IMR-90 (cell line): ENCODE measurements at regions not wholly inside any gene's neighbourhood (a gene's known extent, or its start where the extent isn't known, plus 50 kb on each side); places are given as distances from the start of the nearest gene placed in this dataset.

Source experiments
- ATAC-seq: fragments of 200-7000 bp; cut with Tn5 transposase; 2 replicates; pipeline ENCODE4 v1.9.1; 2020; ENCODE audit warnings: low read depth, mild to moderate bottlenecking, moderate library complexity
- BruUV-seq: library from RNA; stranded (reverse); fragments of 400-500 nt; replicated peaks from 2 replicates; lab custom pipeline; 2021; lab: Mats Ljungman, UMichigan
- CTCF ChIA-PET: fragments of 300-600 bp; formaldehyde crosslinking; extraction: SDS; loops from one replicate; lab custom pipeline; 2021; ENCODE audit warnings: antibody characterized with exemption; lab: Yijun Ruan, JAX
- POLR2A ChIA-PET: fragments of 300-600 bp; sonication (Branson Sonifier 250); formaldehyde crosslinking; loops from one replicate; lab custom pipeline; 2022; ENCODE audit warnings: antibody characterized with exemption; ENCODE audit not compliant: unreplicated experiment; lab: Charles Lee
- DNase-seq: peaks from one replicate; pipeline ENCODE4 v3.0.0; 2013
- H2AFZ ChIP-seq: replicated peaks from 2 replicates; pipeline ENCODE3; 2013; ENCODE audit warnings: low read length, mild to moderate bottlenecking; ENCODE audit not compliant: poor library complexity
- H2AK5ac ChIP-seq: 2 replicates; pipeline ENCODE4 v1.6.1; 2013; ENCODE audit warnings: low read depth, low read length, inconsistent platforms
- H2AK9ac ChIP-seq: replicated peaks from 2 replicates; pipeline ENCODE3; 2013; ENCODE audit warnings: mild to moderate bottlenecking, low read depth, low read length, moderate library complexity; ENCODE audit not compliant: poor library complexity
- H2BK120ac ChIP-seq: 2 replicates; pipeline ENCODE4 v1.6.1; 2013; ENCODE audit warnings: low read depth, low read length, inconsistent platforms
- H2BK15ac ChIP-seq: 3 replicates; pipeline ENCODE4 v1.6.1; 2013; ENCODE audit warnings: low read depth, low read length, inconsistent platforms
- H2BK20ac ChIP-seq: 2 replicates; pipeline ENCODE4 v1.6.1; 2013; ENCODE audit warnings: low read depth, mild to moderate bottlenecking, inconsistent platforms, low read length, moderate library complexity
- H2BK5ac ChIP-seq: 2 replicates; pipeline ENCODE4 v1.6.1; 2013; ENCODE audit warnings: mild to moderate bottlenecking, low read depth, low read length, inconsistent platforms; ENCODE audit not compliant: poor library complexity, severe bottlenecking
- H3K14ac ChIP-seq: replicated peaks from 2 replicates; pipeline ENCODE4 v1.6.1; 2013; ENCODE audit warnings: low read depth, low read length, inconsistent platforms
- H3K18ac ChIP-seq: 2 replicates; pipeline ENCODE4 v1.6.1; 2013; ENCODE audit warnings: low read depth, low read length, control low read depth
- H3K23ac ChIP-seq: 2 replicates; pipeline ENCODE4 v1.6.1; 2013; ENCODE audit warnings: low read depth, low read length, inconsistent platforms
- H3K27ac ChIP-seq: 2 replicates; pipeline ENCODE4 v1.5.1; 2013; ENCODE audit warnings: mild to moderate bottlenecking, control low read depth, low read length; ENCODE audit not compliant: insufficient read depth
- H3K27me3 ChIP-seq: 2 replicates; pipeline ENCODE4 v1.6.1; 2013; ENCODE audit warnings: low read length; ENCODE audit not compliant: control insufficient read depth, insufficient read depth
- H3K36me3 ChIP-seq: 2 replicates; pipeline ENCODE4 v1.6.1; 2013; ENCODE audit warnings: low read length, mixed read lengths; ENCODE audit not compliant: control insufficient read depth, insufficient read depth
- H3K4ac ChIP-seq: 2 replicates; pipeline ENCODE4 v1.6.1; 2013; ENCODE audit warnings: low read depth, low read length, inconsistent platforms
- H3K4me1 ChIP-seq: 2 replicates; pipeline ENCODE4 v1.6.1; 2013; ENCODE audit warnings: low read length, mixed read lengths; ENCODE audit not compliant: control insufficient read depth, insufficient read depth
- H3K4me2 ChIP-seq: 2 replicates; pipeline ENCODE4 v1.6.1; 2013; ENCODE audit warnings: low read depth, mild to moderate bottlenecking, control low read depth, low read length, moderate library complexity
- H3K4me3 ChIP-seq: 2 replicates; pipeline ENCODE4 v1.5.1; 2013; ENCODE audit warnings: low read depth, mild to moderate bottlenecking, control low read depth, low read length, moderate library complexity; ENCODE audit not compliant: insufficient read depth
- H3K56ac ChIP-seq: 2 replicates; pipeline ENCODE4 v1.6.1; 2013; ENCODE audit warnings: low read length, inconsistent platforms; ENCODE audit not compliant: insufficient read depth; ENCODE audit errors: extremely low read depth
- H3K79me1 ChIP-seq, 2 experiments: 2 replicates each; pipeline ENCODE4 v1.6.1; 2013; ENCODE audit warnings: low read length in 2 of 2, inconsistent platforms in 1 of 2, low read depth in 1 of 2
- H3K9ac ChIP-seq: 2 replicates; pipeline ENCODE4 v1.6.1; 2013; ENCODE audit warnings: low read depth, low read length, control low read depth
- H3K9me1 ChIP-seq: 2 replicates; pipeline ENCODE4 v1.6.1; 2013; ENCODE audit warnings: low read length, inconsistent platforms; ENCODE audit not compliant: insufficient read depth
- H3K9me3 ChIP-seq: 2 replicates; pipeline ENCODE4 v1.6.1; 2013; ENCODE audit warnings: low read length; ENCODE audit not compliant: control insufficient read depth, insufficient read depth
- H4K20me1 ChIP-seq: 2 replicates; pipeline ENCODE4 v1.6.1; 2013; ENCODE audit warnings: low read length, inconsistent platforms; ENCODE audit not compliant: insufficient read depth
- H4K5ac ChIP-seq: 2 replicates; pipeline ENCODE4 v1.6.1; 2013; ENCODE audit warnings: mild to moderate bottlenecking, low read depth, low read length, control low read depth
- H4K8ac ChIP-seq, 2 experiments: 2 replicates each; pipeline ENCODE4 v1.6.1; 2013; ENCODE audit warnings: low read depth in 2 of 2, low read length in 2 of 2, control low read depth in 1 of 2, inconsistent platforms in 1 of 2
- H4K91ac ChIP-seq: 2 replicates; pipeline ENCODE4 v1.6.1; 2013; ENCODE audit warnings: low read depth, low read length, inconsistent platforms; ENCODE audit not compliant: insufficient read depth
- BHLHE40 ChIP-seq: fragments of 150-350 bp; IDR thresholded peaks from 2 replicates; pipeline ENCODE4 v1.6.1; 2016; ENCODE audit warnings: mild to moderate bottlenecking, low read depth, low read length
- CEBPB ChIP-seq: IDR thresholded peaks from 2 replicates; pipeline ENCODE4 v1.6.1; 2012; ENCODE audit warnings: low read depth, low read length, improper control_type of control experiment
- CHD1 ChIP-seq: IDR thresholded peaks from 2 replicates; pipeline ENCODE4 v1.6.1; 2012; ENCODE audit warnings: low read depth, low read length, improper control_type of control experiment
- FOS ChIP-seq: fragments of 150-350 bp; IDR thresholded peaks from 2 replicates; pipeline ENCODE4 v1.6.1; 2016; ENCODE audit warnings: low read depth, low read length
- MAFK ChIP-seq: IDR thresholded peaks from 2 replicates; pipeline ENCODE4 v1.6.1; 2012; ENCODE audit warnings: low read depth, low read length, improper control_type of control experiment
- MAZ ChIP-seq: IDR thresholded peaks from 2 replicates; pipeline ENCODE4 v1.6.1; 2012; ENCODE audit warnings: low read depth, mild to moderate bottlenecking, low read length, improper control_type of control experiment, moderate library complexity, borderline replicate concordance
- MXI1 ChIP-seq: IDR thresholded peaks from 2 replicates; pipeline ENCODE4 v1.6.1; 2012; ENCODE audit warnings: low read depth, mild to moderate bottlenecking, low read length, moderate library complexity, borderline replicate concordance
- NFE2L2 ChIP-seq: fragments of 150-350 bp; IDR thresholded peaks from 2 replicates; pipeline ENCODE4 v1.6.1; 2016; ENCODE audit warnings: low read depth, mild to moderate bottlenecking, low read length
- POLR2A ChIP-seq: IDR thresholded peaks from 2 replicates; pipeline ENCODE4 v1.6.1; 2012; ENCODE audit warnings: mild to moderate bottlenecking, low read depth, low read length
- RCOR1 ChIP-seq: IDR thresholded peaks from 2 replicates; pipeline ENCODE4 v1.6.1; 2012; ENCODE audit warnings: mild to moderate bottlenecking, low read length, improper control_type of control experiment; ENCODE audit not compliant: insufficient replicate concordance
- RFX5 ChIP-seq: IDR thresholded peaks from 2 replicates; pipeline ENCODE4 v1.8.0; 2012; ENCODE audit warnings: low read depth, mild to moderate bottlenecking, low read length, moderate library complexity
- SMC3 ChIP-seq: fragments of 150-350 bp; IDR thresholded peaks from 2 replicates; pipeline ENCODE4 v1.6.1; 2016; ENCODE audit warnings: low read depth, mild to moderate bottlenecking, antibody characterized with exemption, low read length, moderate library complexity
- WGBS, 2 experiments: methylation state at CpG; one replicate each; pipeline versions ENCODE4 v1.1.5 to v1.1.7; 2013; ENCODE audit warnings: missing lambda C conversion rate in 2 of 2; ENCODE audit not compliant: insufficient read length in 1 of 2; ENCODE audit errors: extremely low coverage in 2 of 2; 5-methylcytosine and 5-hydroxymethylcytosine counted together
- dilution Hi-C: fragments of 300-500 bp; cut with HindIII; formaldehyde crosslinking; loops from one replicate; pipeline ENCODE4 v1.14.3; 2018; ENCODE audit warnings: low sequenced_read_pairs; ENCODE audit not compliant: unreplicated experiment
- in situ Hi-C: fragments of 300-500 bp; cut with MboI; formaldehyde crosslinking; loops from 3 replicates; pipeline ENCODE4 v1.14.3; 2019; ENCODE audit warnings: low sequenced_read_pairs, inconsistent platforms, mixed read lengths
- intact Hi-C: fragments of 100-400 bp; cut with micrococcal nuclease; formaldehyde crosslinking; loops from 2 replicates; pipeline ENCODE4 v1.10.0; 2022
- TF ChIP-seq, protein P1 (sequence below): conservative IDR thresholded peaks from 2 replicates; pipeline ENCODE4 v1.5.1; 2012; ENCODE audit warnings: mild to moderate bottlenecking, low read depth, low read length, improper control_type of control experiment
- TF ChIP-seq, protein P2 (sequence below): fragments of 150-350 bp; IDR thresholded peaks from 2 replicates; pipeline ENCODE4 v1.6.1; 2017; ENCODE audit warnings: mild to moderate bottlenecking, antibody characterized with exemption, low read length, low read depth

DNA sequence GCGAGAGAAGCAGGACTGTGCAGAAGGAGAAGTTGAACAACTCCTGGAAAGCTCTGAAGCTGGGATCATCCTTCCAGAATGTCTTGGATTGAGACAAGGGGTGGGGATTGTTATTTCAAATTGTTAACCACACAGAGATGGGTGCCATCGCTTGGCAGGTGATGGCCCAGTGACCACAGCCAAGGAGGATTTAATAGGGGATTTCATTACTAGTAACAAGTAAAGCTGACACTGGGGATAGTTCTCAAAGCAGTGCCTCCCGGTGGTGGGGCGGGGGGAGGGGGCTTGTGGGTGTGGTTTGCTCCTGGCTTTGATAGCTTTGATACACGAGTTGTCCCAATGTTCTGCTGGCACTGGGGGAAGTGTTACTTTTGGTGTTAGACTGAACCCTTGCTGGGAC is 59.2 kb downstream of the ZNF503 start:
- 100% methylated on average over 1 of the region's 5 CpGs; no CpG with 5 or more reads in 1 of the 2 experiments for WGBS, 2 experiments
- no peak for ATAC-seq
- POLR2A ChIA-PET: no interaction called here

More for the DNA sequence above, 59.2 kb downstream of the ZNF503 start:
- intact Hi-C loops (no loop called here), in situ Hi-C loops (no loop called here), dilution Hi-C loops (no loop called here)
- no peaks in the 10 kb centered on the region for H3K4me1 ChIP-seq
- no peak overlapping the region for H2AK9ac ChIP-seq
- CTCF ChIA-PET: interaction anchor here (0.6 kb wide), 1 partner anchor 13 kb away, joined by 3 read pairs; no protein-coding TSS in a partner anchor
- peaks cover 4% of the 10 kb centered on the region for H3K9me3 ChIP-seq
- no peaks in the 10 kb centered on the region for H3K9me1 ChIP-seq
- no peak overlapping the region for H3K56ac ChIP-seq
- H3K79me1 ChIP-seq: no peaks in the 10 kb centered on the region
- no peak overlapping the region for H3K4me2 ChIP-seq
- no peak overlapping the region for H2AK5ac ChIP-seq
- H3K18ac ChIP-seq: no peak overlapping the region
- no peak overlapping the region for H3K14ac ChIP-seq
- no peak overlapping the region for H2BK120ac ChIP-seq
- no peak for DNase-seq
- no peak overlapping the region for H3K4me3 ChIP-seq
- no peak overlapping the region for H4K8ac ChIP-seq
- no peak overlapping the region for H3K27ac ChIP-seq
- TF ChIP-seq BHLHE40 (no peak), MXI1 (no peak), MAZ (no peak), NFE2L2 (no peak), POLR2A (no peak), RFX5 (no peak), MAFK (no peak), CHD1 (no peak), CEBPB (no peak), FOS (no peak), SMC3 (no peak), RCOR1 (no peak)
- TF ChIP-seq, protein P1, sequence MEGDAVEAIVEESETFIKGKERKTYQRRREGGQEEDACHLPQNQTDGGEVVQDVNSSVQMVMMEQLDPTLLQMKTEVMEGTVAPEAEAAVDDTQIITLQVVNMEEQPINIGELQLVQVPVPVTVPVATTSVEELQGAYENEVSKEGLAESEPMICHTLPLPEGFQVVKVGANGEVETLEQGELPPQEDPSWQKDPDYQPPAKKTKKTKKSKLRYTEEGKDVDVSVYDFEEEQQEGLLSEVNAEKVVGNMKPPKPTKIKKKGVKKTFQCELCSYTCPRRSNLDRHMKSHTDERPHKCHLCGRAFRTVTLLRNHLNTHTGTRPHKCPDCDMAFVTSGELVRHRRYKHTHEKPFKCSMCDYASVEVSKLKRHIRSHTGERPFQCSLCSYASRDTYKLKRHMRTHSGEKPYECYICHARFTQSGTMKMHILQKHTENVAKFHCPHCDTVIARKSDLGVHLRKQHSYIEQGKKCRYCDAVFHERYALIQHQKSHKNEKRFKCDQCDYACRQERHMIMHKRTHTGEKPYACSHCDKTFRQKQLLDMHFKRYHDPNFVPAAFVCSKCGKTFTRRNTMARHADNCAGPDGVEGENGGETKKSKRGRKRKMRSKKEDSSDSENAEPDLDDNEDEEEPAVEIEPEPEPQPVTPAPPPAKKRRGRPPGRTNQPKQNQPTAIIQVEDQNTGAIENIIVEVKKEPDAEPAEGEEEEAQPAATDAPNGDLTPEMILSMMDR: no peak
- TF ChIP-seq, protein P2, sequence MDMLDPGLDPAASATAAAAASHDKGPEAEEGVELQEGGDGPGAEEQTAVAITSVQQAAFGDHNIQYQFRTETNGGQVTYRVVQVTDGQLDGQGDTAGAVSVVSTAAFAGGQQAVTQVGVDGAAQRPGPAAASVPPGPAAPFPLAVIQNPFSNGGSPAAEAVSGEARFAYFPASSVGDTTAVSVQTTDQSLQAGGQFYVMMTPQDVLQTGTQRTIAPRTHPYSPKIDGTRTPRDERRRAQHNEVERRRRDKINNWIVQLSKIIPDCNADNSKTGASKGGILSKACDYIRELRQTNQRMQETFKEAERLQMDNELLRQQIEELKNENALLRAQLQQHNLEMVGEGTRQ: no peak
- no TSS peak for BruUV-seq
- no peak overlapping the region for H3K9ac ChIP-seq
- no peak overlapping the region for H2BK15ac ChIP-seq
- H4K91ac ChIP-seq: no peak overlapping the region
- H3K23ac ChIP-seq: no peak overlapping the region
- H3K4ac ChIP-seq: no peak overlapping the region
- no peaks in the 10 kb centered on the region for H4K20me1 ChIP-seq
- no peak overlapping the region for H2BK20ac ChIP-seq
- peaks cover 16% of the 10 kb centered on the region for H3K27me3 ChIP-seq
- H3K36me3 ChIP-seq: no peaks in the 10 kb centered on the region
- H2AFZ ChIP-seq: no peak overlapping the region
- H4K5ac ChIP-seq: no peak overlapping the region
- H2BK5ac ChIP-seq: no peak overlapping the region
